MG63 (cell line): ENCODE measurements at regions not wholly inside any gene's neighbourhood (a gene's known extent, or its start where the extent isn't known, plus 50 kb on each side); places are given as distances from the start of the nearest gene placed in this dataset.
A peak's percentile ranks its signal among the peaks of the same experiment; 100 is the strongest.
"Not testable (repeated sequence)": the region's sequence is repeated elsewhere in the genome, so short reads cannot be mapped to it uniquely, and the experiment has no call there.

Source experiments
- DNase-seq: peaks from one replicate; pipeline ENCODE4 v3.0.0-alpha.2; 2020
- H3K27me3 ChIP-seq: fragments of 250-450 bp; sonication (Bioruptor Pico); 2 replicates; pipeline ENCODE4 v1.5.1; 2020; ENCODE audit warnings: mild to moderate bottlenecking, moderate library complexity
- H3K36me3 ChIP-seq: fragments of 250-450 bp; sonication (Bioruptor Pico); 2 replicates; pipeline ENCODE4 v1.5.1; 2020; ENCODE audit warnings: mild to moderate bottlenecking, moderate library complexity
- H3K4me3 ChIP-seq: fragments of 250-450 bp; sonication (Bioruptor Pico); 2 replicates; pipeline ENCODE4 v1.5.1; 2020; ENCODE audit warnings: mild to moderate bottlenecking, moderate library complexity
- H3K9me3 ChIP-seq: fragments of 250-450 bp; sonication (Bioruptor Pico); 2 replicates; pipeline ENCODE4 v1.5.1; 2020; ENCODE audit warnings: mild to moderate bottlenecking, moderate library complexity

DNA sequence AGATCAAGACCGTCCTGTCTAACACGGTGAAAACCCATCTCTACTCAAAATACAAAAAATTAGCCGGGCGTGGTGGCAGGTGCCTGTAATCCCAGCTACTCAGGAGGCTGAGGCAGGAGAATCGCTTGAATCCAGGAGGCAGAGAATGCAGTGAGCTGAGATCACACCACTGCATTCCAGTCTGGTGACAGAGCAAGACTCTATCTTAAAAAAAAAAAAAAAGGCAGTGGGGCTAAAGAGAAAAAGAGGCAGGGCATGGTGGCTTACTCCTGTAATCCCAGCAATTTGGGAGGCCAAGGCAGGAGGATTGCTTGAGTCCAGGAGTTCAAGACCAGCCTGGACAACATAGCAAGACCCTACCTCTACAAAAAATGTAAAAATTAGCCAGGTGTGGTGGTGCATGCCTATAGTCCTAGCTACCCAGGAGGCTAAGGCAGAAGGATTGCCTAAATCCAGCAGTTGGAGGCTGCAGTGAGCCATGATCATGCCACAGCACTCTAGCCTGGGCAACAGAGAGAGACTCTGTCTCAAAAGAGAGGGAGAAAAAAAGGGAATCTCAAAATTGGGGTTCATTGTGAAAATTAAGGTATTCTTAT lies 106.4 kb downstream of the SKIDA1 start:
- H3K27me3 ChIP-seq, H3K9me3 ChIP-seq, H3K4me3 ChIP-seq, H3K36me3 ChIP-seq: not testable (repeated sequence)
- peak; percentile 37 for DNase-seq

DNA sequence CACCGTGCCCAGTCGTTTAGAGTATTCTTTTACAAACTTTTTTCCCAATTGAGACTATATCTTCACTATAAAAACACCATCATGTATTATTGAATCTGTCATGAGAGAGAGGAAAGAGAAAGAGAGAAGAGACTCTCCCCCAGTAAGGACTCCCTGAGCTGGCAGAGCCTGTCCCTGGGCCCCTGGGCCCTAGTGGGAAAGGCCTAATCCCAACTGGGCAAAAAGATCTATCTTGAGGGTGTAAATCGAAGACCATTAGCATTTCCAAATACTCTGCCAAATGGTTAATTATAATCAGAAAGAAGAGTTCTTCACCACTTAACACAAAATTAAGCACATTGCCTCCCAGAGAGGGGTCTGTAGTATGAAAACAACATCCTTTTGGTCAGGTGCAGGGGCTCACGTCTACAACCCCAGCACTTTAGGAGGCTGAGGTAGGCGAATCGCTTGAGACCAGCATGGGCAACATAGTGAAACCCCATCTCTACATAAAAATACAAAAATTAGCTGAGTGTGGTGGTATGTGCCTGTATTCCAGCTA lies 108.2 kb downstream of the SKIDA1 start:
- H3K4me3 ChIP-seq = no peak overlapping the region
- no peaks in the 10 kb centered on the region for H3K36me3 ChIP-seq
- H3K9me3 ChIP-seq = no peaks in the 10 kb centered on the region
- no peaks in the 10 kb centered on the region for H3K27me3 ChIP-seq
- DNase-seq = no peak

DNA sequence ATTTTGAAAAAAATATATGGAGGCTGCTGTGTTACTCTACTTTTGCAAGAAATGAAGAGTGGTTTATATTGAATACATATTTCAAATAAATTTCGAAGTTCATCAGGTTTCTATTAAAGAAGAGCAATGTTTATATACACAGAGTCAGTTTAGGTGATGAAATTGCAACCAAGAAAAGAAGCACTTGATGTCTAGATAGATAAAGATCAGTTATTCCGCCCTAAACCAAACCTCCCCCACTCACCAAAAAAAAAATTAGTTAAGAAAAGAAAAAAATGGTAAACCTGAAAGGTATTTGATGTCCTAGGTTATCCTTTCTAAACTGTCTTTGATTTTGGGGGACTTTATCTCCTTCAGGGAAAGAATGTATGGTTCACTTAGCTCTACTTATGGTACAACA lies 111.8 kb downstream of the SKIDA1 start:
- H3K36me3 ChIP-seq = no peaks in the 10 kb centered on the region
- H3K27me3 ChIP-seq = no peaks in the 10 kb centered on the region
- no peak overlapping the region for H3K4me3 ChIP-seq
- no peaks in the 10 kb centered on the region for H3K9me3 ChIP-seq
- DNase-seq = no peak

DNA sequence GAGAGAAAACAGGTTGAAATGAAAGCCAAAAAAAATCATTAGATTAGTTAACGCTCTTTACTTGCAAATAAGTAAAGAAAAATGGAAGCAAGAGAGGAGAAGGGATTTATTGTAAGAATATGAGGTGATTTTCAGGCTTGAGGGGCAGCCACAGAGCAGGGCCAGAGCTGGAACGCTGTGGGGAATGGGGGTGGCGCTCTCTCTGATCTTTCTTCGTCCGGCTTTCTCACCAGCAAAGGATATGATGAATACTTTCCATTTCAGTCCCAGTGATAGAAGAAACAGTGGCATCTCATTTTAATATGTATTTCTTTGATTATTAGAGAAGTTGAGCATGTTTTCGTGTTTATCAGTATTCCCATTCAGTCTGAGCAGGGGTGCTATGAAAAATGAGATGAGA lies 112.2 kb downstream of the SKIDA1 start:
- Histone ChIP-seq H3K27me3 (no peaks in the 10 kb centered on the region), H3K4me3 (no peak overlapping the region), H3K9me3 (no peaks in the 10 kb centered on the region), H3K36me3 (no peaks in the 10 kb centered on the region)
- DNase-seq = no peak

DNA sequence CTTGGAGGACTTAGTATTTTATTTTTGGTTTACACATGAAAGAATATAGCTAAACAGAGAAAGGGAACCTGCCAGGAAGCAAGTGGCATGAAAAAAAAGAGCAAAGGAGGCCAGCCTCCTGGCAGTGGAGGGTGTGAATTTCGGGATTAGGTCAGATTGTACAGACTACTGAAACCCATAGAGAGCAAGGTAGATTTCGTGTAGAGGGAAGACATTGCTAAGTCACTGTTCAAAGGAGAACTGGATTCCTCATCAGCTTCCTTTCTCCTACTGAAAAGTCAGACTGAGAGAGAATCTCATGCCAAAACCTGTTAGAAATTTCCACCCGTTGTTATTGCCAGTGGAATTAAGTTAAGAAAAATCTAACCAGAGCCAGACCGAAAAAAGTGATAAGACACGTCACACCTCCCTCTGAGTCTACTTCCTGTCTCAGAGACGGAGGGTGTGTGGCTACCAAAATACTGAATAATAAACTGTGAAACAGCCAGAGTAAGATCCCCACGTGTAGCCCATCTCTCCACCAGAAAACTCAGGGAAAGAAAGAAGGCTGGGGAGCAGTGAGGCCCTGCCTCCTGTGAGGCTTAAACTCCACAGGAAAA lies 118.8 kb downstream of the SKIDA1 start:
- Histone ChIP-seq H3K9me3 (no peaks in the 10 kb centered on the region), H3K27me3 (no peaks in the 10 kb centered on the region)
- no peak for DNase-seq

DNA sequence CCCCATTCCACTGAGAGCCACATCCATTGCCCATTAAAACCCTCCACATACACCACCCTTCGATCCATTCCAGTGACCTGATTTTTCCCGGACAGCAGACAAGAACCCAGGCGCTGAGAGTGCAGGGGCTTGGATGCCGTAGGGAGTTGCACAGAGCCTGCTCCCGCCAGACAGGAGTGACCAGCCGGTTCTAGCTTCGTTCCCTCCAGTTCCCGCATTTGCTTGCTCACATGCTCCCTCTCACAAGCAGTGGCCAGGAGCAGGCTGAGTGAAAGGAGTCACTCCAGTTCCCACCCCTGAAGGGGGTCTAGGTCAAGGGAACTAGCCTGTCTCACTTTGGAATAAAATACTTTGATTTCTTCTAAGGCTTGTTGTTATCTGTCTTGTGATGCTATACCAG lies 119.5 kb downstream of the SKIDA1 start:
- Histone ChIP-seq H3K4me3 (no peak overlapping the region), H3K9me3 (no peaks in the 10 kb centered on the region), H3K36me3 (no peaks in the 10 kb centered on the region), H3K27me3 (no peaks in the 10 kb centered on the region)
- DNase-seq = no peak

More for the DNA sequence above, 118.8 kb downstream of the SKIDA1 start:
- no peak overlapping the region for H3K4me3 ChIP-seq
- no peaks in the 10 kb centered on the region for H3K36me3 ChIP-seq

DNA sequence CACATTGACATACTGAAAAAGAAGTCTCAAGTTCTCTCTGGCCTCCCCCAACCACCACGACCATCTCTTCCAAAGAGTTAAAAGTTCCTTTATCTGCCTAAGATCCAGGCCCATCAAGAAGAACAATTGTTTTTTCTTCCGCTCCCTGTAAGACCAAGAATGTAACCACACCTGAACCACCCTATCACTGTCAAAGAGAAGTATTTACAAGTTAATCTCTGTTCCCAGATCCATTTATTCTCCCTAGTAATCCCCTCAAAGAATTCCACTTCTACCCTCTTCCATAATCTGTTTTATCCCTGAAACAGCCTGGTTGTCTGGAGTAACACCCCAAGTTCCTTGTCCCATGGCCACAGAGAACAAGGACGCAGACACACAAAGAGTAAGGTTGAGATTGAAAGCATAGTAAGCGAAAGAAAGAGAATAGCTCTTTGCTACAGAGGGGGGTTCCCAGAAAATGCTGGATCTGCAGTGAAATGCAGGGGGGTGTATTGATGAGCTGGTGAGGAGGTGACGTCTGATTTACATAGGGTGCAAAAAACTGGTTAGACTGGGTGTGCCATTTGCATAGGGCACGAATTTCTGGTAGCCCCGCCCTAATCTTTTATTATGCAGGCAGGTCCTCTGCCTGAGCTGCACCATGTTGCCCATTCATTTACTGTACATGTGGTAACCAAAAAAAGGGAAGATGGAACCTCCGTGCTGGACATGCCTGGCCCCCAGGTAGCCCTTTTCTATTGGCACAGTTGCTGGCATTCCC lies 122.0 kb downstream of the SKIDA1 start:
- no peaks in the 10 kb centered on the region for H3K36me3 ChIP-seq
- H3K27me3 ChIP-seq = no peaks in the 10 kb centered on the region

DNA sequence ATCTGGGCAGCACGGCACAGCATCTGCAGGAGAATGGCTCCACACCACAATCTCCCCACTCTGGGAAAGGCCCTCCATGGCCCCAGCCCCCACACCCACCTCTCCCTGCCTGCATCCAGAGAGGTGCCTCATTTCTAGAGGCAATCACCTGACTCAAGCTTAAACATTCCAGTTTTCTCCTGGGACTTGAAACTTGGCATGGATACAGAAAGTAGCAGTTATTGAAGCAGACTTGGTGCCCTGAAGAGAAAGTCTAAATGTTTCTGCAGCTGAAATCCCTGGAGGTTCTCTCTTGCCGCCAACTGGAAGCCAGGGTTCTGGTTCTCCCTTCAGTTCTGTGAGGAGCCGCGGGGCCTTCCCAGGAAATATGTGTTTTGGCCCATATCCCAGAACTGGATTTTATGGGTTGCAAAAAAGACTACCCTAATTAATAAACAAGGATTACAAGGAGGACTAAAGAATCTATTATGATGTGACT lies 122.8 kb downstream of the SKIDA1 start:
- no peaks in the 10 kb centered on the region for H3K9me3 ChIP-seq
- peak; percentile 8 for DNase-seq
- H3K4me3 ChIP-seq = no peak overlapping the region
- H3K36me3 ChIP-seq = no peaks in the 10 kb centered on the region
- no peaks in the 10 kb centered on the region for H3K27me3 ChIP-seq

More for the DNA sequence above, 122.0 kb downstream of the SKIDA1 start:
- Histone ChIP-seq H3K4me3 (no peak overlapping the region), H3K9me3 (no peaks in the 10 kb centered on the region)
- DNase-seq = no peak

DNA sequence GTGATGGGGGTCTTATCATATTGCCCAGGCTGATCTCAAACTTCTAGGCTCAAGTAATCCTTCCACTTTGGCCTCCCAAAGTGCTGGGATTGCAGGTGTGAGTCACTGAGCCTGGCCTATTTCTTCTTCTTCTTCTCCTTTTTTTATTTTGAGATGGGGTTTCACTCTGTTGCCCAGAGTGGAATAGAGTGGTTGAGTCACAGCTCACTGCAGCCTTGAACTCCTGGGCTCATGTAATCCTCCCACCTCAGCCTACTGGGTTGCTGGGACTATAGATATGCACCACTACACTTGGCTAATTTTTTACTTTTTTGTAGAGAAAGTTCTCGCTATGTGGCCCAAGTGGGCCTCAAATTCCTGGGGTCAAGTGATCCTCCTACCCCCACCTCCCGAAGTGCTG lies 124.3 kb downstream of the SKIDA1 start:
- Histone ChIP-seq H3K4me3 (no peak overlapping the region), H3K27me3 (no peaks in the 10 kb centered on the region), H3K9me3 (no peaks in the 10 kb centered on the region), H3K36me3 (no peaks in the 10 kb centered on the region)
- no peak for DNase-seq

DNA sequence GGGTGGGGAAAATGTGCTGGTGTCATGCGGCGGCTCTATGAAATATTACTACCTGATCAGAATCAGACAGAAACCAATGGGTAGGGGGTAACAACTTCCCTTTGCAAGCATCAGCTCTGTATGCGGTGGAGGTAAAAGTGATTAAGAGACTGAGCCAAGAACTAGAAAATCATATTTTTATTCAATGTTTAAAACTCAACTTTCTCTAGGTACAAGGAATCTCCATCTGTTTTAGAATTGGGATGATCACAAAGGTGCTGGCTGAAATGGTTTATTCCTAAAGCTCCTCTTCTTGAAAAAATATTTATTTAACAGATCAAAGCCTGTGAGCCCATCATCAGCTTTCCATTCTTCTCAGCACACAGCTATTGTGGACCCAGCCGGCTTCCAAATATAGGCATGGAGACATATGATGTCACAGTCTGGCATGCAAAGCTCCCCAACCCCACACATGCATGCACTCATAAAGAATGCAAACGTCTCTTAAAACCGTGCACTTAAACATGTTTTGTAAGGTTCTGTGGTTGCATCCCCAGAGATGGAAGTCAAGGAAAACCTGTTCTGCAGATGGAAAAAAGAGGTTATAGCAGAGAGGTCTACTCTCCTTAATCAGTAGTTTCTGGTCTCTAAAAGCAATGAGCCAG lies 126.0 kb downstream of the SKIDA1 start:
- peak; percentile 51 for DNase-seq
- H3K27me3 ChIP-seq = no peaks in the 10 kb centered on the region
- peaks cover 8% of the 10 kb centered on the region for H3K9me3 ChIP-seq
- no peaks in the 10 kb centered on the region for H3K36me3 ChIP-seq
- H3K4me3 ChIP-seq = no peak overlapping the region

DNA sequence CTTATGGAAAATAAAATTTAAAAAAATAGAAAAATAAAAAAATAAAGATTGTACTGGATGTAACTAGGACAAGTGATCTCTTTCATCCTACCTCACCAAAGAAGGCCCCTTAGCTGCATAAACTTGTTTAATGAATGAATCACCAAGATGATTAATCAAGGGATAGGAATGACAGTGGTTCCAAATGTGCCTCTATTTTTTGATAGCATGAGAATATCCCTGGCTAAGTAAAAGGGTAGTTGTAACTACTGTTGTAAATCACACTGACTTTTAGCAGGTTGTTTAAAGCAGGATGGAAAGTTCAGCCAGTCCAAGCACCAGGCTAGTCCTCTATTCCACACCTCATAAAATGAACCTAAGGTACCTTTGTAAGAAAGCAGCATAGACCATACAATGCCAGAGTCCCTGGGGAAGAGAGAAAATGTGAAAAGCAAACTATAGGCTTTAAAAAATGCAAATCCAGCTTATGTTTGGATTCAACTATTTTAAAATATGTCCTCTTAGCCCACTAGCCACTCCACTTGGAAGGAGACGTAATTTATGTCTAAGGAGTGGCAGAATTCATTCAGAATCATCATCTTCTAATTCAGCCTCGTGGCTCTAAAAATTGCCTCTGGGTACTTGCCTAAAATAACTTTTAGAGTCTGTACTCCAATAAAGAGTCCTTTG lies 126.8 kb downstream of the SKIDA1 start:
- H3K36me3 ChIP-seq = no peaks in the 10 kb centered on the region
- no peaks in the 10 kb centered on the region for H3K27me3 ChIP-seq
- peaks cover 8% of the 10 kb centered on the region for H3K9me3 ChIP-seq
- DNase-seq = no peak
- H3K4me3 ChIP-seq = no peak overlapping the region

DNA sequence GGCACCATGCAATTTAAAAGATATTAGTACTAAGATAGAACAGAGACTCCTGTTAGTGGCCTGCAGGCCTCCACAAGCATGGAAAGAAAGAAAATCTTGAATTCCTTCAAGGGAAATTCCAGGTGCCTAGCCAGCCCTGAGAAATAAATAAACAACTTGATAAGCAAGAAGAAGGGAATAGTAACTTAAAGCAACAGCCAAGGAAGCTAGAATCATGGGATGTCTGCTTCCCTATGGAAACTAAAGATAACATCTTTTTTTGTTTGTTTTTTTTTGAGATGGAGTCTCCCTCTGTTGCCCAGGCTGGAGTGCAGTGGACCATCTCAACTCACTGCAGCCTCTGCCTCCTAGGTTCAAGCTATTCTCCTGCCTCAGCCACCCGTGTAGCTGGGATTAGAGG lies 128.6 kb downstream of the SKIDA1 start:
- no peak for DNase-seq
- Histone ChIP-seq H3K9me3 (peaks cover 8% of the 10 kb centered on the region), H3K4me3 (no peak overlapping the region), H3K27me3 (no peaks in the 10 kb centered on the region), H3K36me3 (no peaks in the 10 kb centered on the region)

DNA sequence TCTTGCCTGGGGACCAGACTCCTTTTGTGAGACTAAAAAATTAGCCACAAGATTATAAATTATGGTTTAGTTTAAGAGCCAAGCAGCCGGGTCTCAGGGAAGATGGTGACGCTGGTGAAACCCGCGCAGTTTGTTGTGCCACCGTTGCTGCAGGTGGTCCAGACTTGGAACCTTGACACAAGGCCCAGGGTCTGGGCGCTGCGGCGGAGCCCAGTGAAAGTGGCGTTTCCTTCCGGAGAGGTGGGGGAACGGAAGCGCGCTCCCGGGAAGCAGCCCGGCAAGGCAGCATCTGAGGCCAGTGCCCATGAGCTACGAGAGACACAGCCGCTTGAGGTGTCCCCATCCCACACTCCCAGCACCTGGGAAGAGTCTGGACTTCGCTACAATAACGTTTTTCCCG lies 131.6 kb downstream of the SKIDA1 start:
- peaks cover 8% of the 10 kb centered on the region for H3K9me3 ChIP-seq
- H3K27me3 ChIP-seq = no peaks in the 10 kb centered on the region
- no peak for DNase-seq
- no peaks in the 10 kb centered on the region for H3K36me3 ChIP-seq
- H3K4me3 ChIP-seq = no peak overlapping the region

DNA sequence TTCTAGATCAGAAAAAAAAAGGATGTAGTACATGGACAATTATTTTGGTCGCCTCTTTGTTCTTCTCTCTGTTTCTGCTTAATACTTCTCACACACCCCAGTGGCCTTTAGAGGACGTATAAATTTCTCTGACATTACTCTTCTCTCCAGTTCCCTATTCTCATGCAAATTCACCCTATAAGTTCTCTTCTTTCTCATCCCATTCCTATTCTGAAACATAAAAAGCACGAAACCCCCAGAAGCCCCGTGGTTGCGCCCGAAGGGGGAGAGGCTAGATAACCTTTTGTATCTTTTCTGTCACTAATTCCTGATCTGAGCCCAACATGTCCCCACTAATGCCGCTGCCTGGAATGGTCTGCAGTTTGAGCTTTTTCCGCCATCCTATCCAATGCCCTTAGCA lies 136.9 kb downstream of the SKIDA1 start:
- Histone ChIP-seq H3K27me3 (no peaks in the 10 kb centered on the region), H3K36me3 (no peaks in the 10 kb centered on the region), H3K4me3 (no peak overlapping the region), H3K9me3 (no peaks in the 10 kb centered on the region)
- DNase-seq = no peak

DNA sequence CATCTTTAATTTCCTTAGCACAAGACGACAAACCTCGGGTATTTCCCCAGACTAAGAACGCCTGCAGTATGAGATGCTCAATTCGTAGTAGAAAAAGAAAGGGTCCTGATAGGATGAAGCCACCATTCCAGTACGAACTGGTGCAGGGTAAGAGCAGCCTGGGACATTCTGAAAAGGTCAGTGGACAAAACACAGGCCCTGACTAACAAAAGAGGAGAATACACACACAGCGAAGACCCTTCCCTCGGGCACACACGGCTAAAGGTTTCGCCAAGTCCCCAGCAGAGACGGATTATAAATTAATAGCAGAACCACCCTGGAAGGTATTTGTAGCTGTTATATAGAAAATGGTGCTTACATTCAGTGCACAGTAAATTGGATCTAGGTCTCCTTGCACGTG lies 137.6 kb downstream of the SKIDA1 start:
- DNase-seq = no peak
- Histone ChIP-seq H3K4me3 (no peak overlapping the region), H3K9me3 (no peaks in the 10 kb centered on the region), H3K27me3 (no peaks in the 10 kb centered on the region), H3K36me3 (no peaks in the 10 kb centered on the region)

DNA sequence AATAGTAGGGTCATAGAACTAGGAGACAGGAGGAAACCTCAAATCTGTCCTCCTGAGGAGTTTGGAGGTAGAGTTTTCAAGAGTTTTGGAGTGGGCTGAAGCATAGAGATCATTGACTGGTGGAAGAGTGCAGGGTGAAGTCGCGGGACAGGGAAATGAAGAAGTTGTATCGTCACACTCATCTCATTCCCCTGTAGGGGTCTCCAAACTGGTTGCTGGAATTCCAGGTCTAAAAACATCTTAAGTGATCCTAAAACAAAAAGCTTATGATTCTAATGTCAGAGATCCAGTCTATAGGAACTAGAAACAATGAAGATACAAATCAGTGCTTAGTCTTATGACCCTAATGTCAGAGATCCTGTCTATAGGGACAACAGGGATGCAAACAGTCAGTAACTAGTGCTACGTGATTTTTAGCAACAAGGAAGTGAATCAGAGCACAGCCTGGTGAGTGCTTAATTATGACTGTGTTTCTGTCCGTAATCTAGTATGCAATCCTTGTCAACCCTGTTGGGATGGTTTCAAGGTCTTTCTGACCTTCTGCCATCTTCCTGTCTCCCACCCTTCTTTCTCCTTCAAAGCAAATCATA lies 139.4 kb downstream of the SKIDA1 start:
- no peak overlapping the region for H3K4me3 ChIP-seq
- no peak for DNase-seq
- H3K9me3 ChIP-seq = no peaks in the 10 kb centered on the region
- no peaks in the 10 kb centered on the region for H3K36me3 ChIP-seq
- H3K27me3 ChIP-seq = no peaks in the 10 kb centered on the region
